NCI-H187 treated with DMSO at 0.1 percent for 48 hours (cell line): ENCODE measurements at regions not wholly inside any gene's neighbourhood (a gene's known extent, or its start where the extent isn't known, plus 50 kb on each side); places are given as distances from the start of the nearest gene placed in this dataset.
"Not testable (repeated sequence)": the region's sequence is repeated elsewhere in the genome, so short reads cannot be mapped to it uniquely, and the experiment has no call there.

Source experiments
- DNase-seq: peaks from one replicate; lab custom pipeline; 2025; lab: John Stamatoyannopoulos, UW

DNA sequence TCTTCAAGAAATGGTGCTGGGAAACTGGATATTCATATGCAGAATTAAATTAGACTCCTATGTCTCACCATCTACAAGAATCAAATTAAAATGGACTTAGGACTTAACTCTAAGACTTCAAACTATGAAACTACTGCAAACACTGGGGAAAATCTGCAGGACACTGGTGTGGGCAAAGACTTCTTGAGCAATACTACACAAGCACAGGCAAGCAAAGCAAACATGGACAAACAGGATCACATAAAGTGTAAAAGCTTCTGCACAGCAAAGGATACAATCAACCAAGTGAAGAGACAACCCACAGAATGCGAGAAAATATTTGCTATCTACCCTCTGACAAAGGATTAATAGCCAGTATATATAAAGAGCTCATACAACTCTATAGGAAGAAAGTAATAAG lies 1161.1 kb upstream of the CITED2 start:
- DNase-seq, result no peak

DNA sequence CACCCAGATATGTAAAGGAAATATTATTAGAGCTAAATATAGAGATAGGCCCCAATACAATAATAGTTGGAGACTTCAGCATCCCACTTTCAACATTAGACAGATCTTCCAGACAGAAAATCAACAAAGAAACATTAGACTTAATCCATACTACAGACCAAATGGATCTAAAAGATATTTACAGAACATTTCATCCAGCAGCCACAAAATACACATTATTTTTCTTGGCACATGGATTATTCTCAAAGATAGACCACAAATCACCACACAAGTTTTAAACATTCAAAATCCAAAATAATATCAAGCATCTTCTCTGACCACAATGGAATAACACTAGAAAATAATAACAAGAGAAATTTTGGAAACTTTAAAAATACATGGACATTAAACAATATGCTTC lies 1159.1 kb upstream of the CITED2 start:
- no peak for DNase-seq

GRCh38 chr6:140504776-140505175 lies 1130.3 kb upstream of the CITED2 start:
- DNase-seq, result no peak

- no peak for DNase-seq
Observed at GRCh38 chr6:140500849-140501248, 1126.4 kb upstream of the CITED2 start.

GRCh38 chr6:140499607-140500006 lies 1125.2 kb upstream of the CITED2 start:
- no peak for DNase-seq

DNA sequence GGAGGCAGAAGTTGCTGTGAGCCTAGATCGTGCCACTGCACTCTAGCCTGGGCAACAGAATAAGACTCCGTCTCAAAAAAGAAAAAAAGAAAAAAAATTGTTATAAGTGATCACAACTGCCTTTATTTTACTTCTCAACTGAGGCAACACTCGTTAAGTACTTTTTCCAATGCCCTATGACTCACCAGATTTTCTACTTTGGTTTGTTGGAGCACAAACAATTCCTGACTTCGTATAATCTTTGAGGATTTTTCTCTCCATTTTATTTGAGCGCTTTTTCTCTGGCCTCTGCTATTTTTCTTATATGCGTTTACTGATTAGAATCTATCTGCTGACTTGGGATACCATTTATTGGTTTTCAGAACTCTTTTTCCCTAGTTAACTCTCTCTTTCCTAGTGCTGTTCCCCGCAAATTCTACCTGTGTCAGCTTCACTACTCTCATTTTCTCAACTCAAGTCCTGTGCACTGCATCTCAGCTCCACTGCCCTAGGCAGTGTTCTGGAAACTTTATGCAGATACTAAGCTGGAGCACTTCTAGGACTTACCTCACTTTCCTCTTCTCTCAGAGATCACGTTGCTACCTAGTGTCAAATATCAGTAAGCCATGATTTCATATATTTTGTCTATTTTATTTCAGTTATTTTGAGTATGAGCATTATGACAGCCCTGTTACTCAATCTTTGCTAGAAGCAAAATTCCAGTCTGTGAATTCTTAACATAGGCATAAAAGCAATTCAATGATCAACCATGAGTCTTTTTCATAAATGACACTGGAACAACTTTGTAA lies 1120.1 kb upstream of the CITED2 start:
- no peak for DNase-seq

DNA sequence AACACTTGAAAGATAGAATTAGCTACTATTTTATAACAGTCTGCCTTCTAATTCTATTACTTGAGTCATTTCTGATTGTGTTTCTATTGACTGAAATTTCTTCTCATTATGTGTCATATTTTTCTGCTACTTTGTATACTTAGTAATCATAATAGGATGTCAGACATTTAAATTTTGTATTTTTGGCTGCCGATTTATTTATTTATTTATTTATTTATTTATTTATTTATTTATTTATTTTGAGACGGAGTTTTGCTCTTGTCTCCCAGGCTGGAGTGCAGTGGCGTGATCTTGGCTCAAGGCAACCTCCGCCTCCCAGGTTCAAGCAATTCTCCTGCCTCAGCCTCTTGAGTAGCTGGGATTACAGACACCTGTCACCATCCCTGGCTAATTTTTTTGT lies 1119.0 kb upstream of the CITED2 start:
- not testable (repeated sequence) for DNase-seq

DNA sequence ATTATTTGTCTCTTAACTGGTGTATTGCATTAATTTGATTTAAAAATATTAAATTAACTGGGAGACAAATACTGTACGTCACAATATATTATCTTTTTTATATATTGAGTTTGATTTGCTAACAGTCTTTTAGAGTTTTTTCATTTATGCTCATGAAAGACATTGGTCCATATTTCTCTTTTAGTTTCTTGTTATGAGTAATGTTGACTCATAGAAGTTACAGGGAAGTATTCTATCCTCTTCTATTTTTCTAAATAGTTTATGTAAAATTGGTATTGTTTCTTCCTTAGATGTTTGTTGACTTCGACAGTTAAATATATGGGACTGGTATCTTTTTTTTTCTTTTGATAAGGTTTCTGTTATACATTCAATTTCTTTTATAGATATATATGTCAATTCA lies 1115.6 kb upstream of the CITED2 start:
- no peak for DNase-seq

GRCh38 chr6:140487586-140487985 lies 1113.1 kb upstream of the CITED2 start:
- DNase-seq, result no peak

- no peak for DNase-seq
Observed at GRCh38 chr6:140486450-140487361, 1112.3 kb upstream of the CITED2 start.

DNA sequence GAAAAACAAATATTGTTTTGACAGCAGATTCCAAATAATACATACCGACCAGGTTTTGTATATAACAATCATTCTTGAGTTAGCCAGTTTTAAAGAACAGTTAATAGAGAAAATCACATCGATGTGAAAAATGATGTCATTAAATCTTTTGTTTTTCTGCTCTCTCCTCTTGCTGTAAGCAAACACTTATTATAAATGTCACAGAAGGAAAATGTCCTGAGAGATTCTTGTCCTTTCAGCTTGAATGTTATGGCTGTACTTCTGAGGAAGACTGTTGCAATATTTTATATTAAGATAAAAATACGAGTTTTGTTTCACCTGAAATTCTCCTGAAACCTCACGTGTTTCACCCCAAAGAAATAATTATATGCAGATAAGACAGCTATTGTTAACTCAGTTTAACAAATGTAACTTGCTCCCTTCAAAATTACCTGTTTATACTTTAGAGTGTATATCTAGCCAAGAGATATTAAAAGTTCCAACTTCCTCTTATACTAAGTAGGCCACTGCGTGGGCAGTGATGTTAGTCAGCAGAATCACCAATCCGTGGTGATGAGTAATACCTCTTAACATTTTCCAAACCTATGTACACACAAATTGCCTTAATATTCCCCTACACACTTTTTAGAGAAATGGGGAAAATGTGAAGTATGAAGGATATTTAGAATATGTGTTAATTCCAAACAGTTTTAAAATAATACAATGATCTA lies 1111.4 kb upstream of the CITED2 start:
- no peak for DNase-seq

DNA sequence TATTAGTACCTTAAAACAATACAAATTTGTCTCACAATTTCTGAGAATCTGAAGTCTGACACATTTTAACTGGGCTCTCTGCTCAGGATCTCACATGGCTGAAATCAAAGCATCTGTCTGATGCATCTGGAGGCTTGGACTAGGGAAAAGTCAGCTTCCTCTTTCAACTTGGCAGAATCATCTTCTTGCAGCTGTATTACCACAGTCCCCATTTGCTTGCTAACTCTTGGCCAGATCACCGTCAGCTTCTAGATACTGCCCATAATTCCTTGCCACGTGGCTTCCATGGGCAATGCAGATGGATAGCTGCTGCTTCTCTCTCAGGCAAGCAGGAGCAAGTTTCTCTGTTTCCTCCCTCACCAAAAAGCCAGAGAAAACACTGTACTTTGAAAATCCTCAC lies 1106.4 kb upstream of the CITED2 start:
- DNase-seq, result no peak

- no peak for DNase-seq
Observed at GRCh38 chr6:140478631-140479030, 1104.2 kb upstream of the CITED2 start.

GRCh38 chr6:140475086-140475485 lies 1100.6 kb upstream of the CITED2 start:
- DNase-seq, result no peak

- no peak for DNase-seq
Observed at GRCh38 chr6:140464720-140465119, 1090.3 kb upstream of the CITED2 start.

DNA sequence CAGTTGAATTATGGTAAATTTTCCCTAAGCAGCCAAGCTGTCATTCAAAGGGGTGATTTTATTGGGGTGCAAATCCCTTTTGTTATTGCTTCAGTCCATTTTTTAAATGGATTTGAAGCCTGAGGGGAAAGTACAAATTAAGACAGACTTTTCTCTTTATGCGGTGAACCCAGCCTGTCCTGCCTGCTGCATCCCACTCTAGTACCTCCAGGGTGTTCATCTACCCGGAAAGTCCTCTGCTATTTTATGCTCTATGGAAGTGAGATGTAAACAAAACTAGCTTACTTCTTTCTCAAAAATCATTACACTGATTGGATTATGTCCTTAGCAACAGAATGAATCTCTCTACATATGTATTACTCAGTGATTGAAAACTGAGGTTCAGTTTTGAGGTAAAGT lies 1088.9 kb upstream of the CITED2 start:
- DNase-seq, result no peak

GRCh38 chr6:140462453-140463311 lies 1088.2 kb upstream of the CITED2 start:
- DNase-seq, result no peak

GRCh38 chr6:140462076-140462452 lies 1087.6 kb upstream of the CITED2 start:
- no peak for DNase-seq

DNA sequence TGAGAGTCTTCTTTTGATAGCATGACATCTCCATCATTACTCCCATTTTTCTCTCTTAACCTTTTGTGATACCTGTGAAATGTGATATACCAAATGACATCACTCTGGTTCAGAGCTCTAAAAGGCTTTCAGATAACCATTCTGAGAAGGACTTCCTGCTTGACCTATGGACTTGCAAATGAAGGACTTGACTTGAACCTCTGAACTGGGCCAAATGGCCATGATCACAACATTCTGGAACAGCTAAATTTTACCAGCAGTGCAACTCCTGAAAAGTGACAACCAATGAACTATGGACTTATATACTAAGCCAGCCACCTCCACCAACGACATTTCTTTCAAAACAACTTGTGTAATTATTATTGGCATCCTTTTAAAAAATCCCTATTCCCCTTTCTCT lies 1085.8 kb upstream of the CITED2 start:
- no peak for DNase-seq

DNA sequence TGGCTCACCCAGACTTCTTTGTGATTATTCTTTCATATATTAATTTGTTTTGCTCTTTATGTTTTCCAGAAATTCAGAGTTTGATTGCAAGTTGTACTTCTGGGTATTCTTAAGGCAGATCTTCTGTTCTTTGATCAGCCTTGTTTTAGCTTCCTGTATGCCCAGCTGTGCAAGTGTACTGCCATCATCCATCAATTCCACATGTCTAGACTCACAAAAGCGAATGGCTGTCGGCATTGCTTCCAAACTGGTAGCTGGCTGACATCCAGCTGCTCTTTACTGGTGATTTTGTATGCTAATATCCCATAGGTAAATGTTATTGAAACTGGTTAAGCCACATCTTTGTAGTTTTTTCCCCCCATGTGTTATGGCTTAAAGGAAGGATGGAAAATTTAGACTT lies 1084.8 kb upstream of the CITED2 start:
- DNase-seq, result no peak

DNA sequence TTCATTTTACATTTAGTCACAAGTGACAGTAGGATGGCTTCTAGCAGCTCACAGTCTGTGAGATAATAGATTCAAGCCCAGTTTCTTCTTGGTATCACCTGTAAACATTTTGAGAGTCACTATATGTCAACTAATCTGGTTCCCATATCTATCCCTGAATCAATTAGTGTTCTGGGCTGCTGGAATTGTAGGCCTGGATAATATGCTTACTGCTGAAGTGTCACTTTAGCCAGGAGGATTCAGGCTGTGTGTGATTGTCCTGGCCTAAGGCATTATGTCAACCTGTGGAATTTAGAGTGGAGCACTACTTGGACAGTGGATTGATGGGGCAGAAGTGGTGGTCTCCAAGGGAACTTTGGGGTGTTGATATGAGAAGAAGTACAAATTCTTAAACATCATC lies 1071.8 kb upstream of the CITED2 start:
- DNase-seq, result no peak
